Germinal center (tissue), 1 donor: ENCODE measurements at regions not wholly inside any gene's neighbourhood (a gene's known extent, or its start where the extent isn't known, plus 50 kb on each side); places are given as distances from the start of the nearest gene placed in this dataset.

Source experiments
- DNase-seq: peaks from one replicate; pipeline ENCODE4 v3.0.0; 2012; ENCODE audit warnings: mixed read lengths, low spot score

- no peak for DNase-seq
Measured at GRCh38 chr5:156271569-156271968, 55.4 kb upstream of the SGCD start.

GRCh38 chr5:156272139-156272538 is 54.8 kb upstream of the SGCD start:
- no peak for DNase-seq

- DNase-seq: no peak
Measured at GRCh38 chr5:156273325-156273724, 53.6 kb upstream of the SGCD start.

- no peak for DNase-seq
Measured at GRCh38 chr5:156274453-156274852, 52.5 kb upstream of the SGCD start.
